WERI-Rb-1 (cell line): ENCODE measurements at regions not wholly inside any gene's neighbourhood (a gene's known extent, or its start where the extent isn't known, plus 50 kb on each side); places are given as distances from the start of the nearest gene placed in this dataset.

Source experiments
- DNase-seq: peaks from one replicate; pipeline ENCODE4 v3.0.0-alpha.2; 2020
- H3K27ac ChIP-seq: fragments of 250-450 bp; sonication (Bioruptor Pico); 2 replicates; pipeline ENCODE4 v1.5.1; 2020; ENCODE audit warnings: mild to moderate bottlenecking, moderate library complexity
- H3K27me3 ChIP-seq: fragments of 250-450 bp; sonication (Bioruptor Pico); 2 replicates; pipeline ENCODE4 v1.5.1; 2021; ENCODE audit warnings: mild to moderate bottlenecking, low read depth, moderate library complexity; ENCODE audit not compliant: insufficient read depth, severe bottlenecking
- H3K36me3 ChIP-seq: fragments of 250-450 bp; sonication (Bioruptor Pico); 2 replicates; pipeline ENCODE4 v1.5.1; 2020; ENCODE audit warnings: mild to moderate bottlenecking, moderate library complexity
- H3K4me3 ChIP-seq: 2 replicates; pipeline ENCODE4 v1.5.1; 2011; ENCODE audit warnings: low read depth, mild to moderate bottlenecking, control low read depth, low read length
- H3K9me3 ChIP-seq: fragments of 250-450 bp; sonication (Bioruptor Pico); 2 replicates; pipeline ENCODE4 v1.5.1; 2021; ENCODE audit warnings: mild to moderate bottlenecking, moderate library complexity; ENCODE audit not compliant: severe bottlenecking
- CTCF ChIP-seq: IDR thresholded peaks from 2 replicates; pipeline ENCODE4 v1.5.1; 2011; ENCODE audit warnings: low read depth, mild to moderate bottlenecking, control low read depth, inconsistent platforms, low read length

- H3K9me3 ChIP-seq = no peaks in the 10 kb centered on the region
- peaks cover 2% of the 10 kb centered on the region for H3K27me3 ChIP-seq
- no peak for DNase-seq
- H3K36me3 ChIP-seq = no peaks in the 10 kb centered on the region
- no peak for TF ChIP-seq CTCF
- H3K27ac ChIP-seq = no peak overlapping the region
- H3K4me3 ChIP-seq = no peak overlapping the region
These were observed 427.1 kb upstream of the NR2F2 start for GRCh38 chr15:95903352-95903751.

- H3K4me3 ChIP-seq = no peak overlapping the region
These were observed 419.8 kb upstream of the NR2F2 start for GRCh38 chr15:95910643-95911212.

GRCh38 chr15:95911570-95912279 is 418.8 kb upstream of the NR2F2 start:
- TF ChIP-seq CTCF = no peak

More at GRCh38 chr15:95910643-95911212, 419.8 kb upstream of the NR2F2 start:
- Histone ChIP-seq H3K27me3 (peaks cover 5% of the 10 kb centered on the region), H3K36me3 (no peaks in the 10 kb centered on the region), H3K27ac (no peak overlapping the region), H3K9me3 (no peaks in the 10 kb centered on the region)
- no peak for DNase-seq
- TF ChIP-seq CTCF = no peak

GRCh38 chr15:95912280-95912625 is 418.2 kb upstream of the NR2F2 start:
- H3K27ac ChIP-seq = no peak overlapping the region
- H3K9me3 ChIP-seq = no peaks in the 10 kb centered on the region
- no peak for DNase-seq
- no peak overlapping the region for H3K4me3 ChIP-seq
- H3K36me3 ChIP-seq = no peaks in the 10 kb centered on the region
- no peak for TF ChIP-seq CTCF
- peaks cover 8% of the 10 kb centered on the region for H3K27me3 ChIP-seq

More at GRCh38 chr15:95911570-95912279, 418.8 kb upstream of the NR2F2 start:
- Histone ChIP-seq H3K4me3 (no peak overlapping the region), H3K36me3 (no peaks in the 10 kb centered on the region), H3K9me3 (no peaks in the 10 kb centered on the region), H3K27ac (no peak overlapping the region), H3K27me3 (peaks cover 5% of the 10 kb centered on the region)
- DNase-seq = no peak

- TF ChIP-seq CTCF = no peak
- no peaks in the 10 kb centered on the region for H3K9me3 ChIP-seq
- no peaks in the 10 kb centered on the region for H3K36me3 ChIP-seq
These were observed 417.8 kb upstream of the NR2F2 start for GRCh38 chr15:95912728-95913127.

GRCh38 chr15:95916568-95916967 is 413.9 kb upstream of the NR2F2 start:
- H3K9me3 ChIP-seq = no peaks in the 10 kb centered on the region
- H3K27me3 ChIP-seq = peaks cover 9% of the 10 kb centered on the region
- no peak overlapping the region for H3K27ac ChIP-seq
- DNase-seq = no peak
- no peak overlapping the region for H3K4me3 ChIP-seq
- TF ChIP-seq CTCF = no peak
- H3K36me3 ChIP-seq = no peaks in the 10 kb centered on the region

More at GRCh38 chr15:95912728-95913127, 417.8 kb upstream of the NR2F2 start:
- Histone ChIP-seq H3K27ac (no peak overlapping the region), H3K27me3 (peaks cover 9% of the 10 kb centered on the region), H3K4me3 (no peak overlapping the region)
- no peak for DNase-seq
